HG03521 (cell line): ENCODE measurements at regions not wholly inside any gene's neighbourhood (a gene's known extent, or its start where the extent isn't known, plus 50 kb on each side); places are given as distances from the start of the nearest gene placed in this dataset.
A peak's percentile ranks its signal among the peaks of the same experiment; 100 is the strongest.
"Not testable (repeated sequence)": the region's sequence is repeated elsewhere in the genome, so short reads cannot be mapped to it uniquely, and the experiment has no call there.

Experiments used
- ATAC-seq: cut with Tn5 transposase; IDR thresholded peaks from one replicate; pipeline ENCODE4 v1.9.1; 2021; ENCODE audit warnings: mild to moderate bottlenecking, moderate library complexity; ENCODE audit not compliant: unreplicated experiment

GRCh38 chr7:49443515-49443914, 329.9 kb upstream of the VWC2 start:
- ATAC-seq: no peak

- no peak for ATAC-seq
Observed at GRCh38 chr7:49453486-49453885, 320.0 kb upstream of the VWC2 start.

- ATAC-seq: no peak
Observed at GRCh38 chr7:49479441-49479840, 294.0 kb upstream of the VWC2 start.

GRCh38 chr7:49479936-49480544, 293.4 kb upstream of the VWC2 start:
- no peak for ATAC-seq

- no peak for ATAC-seq
Observed at GRCh38 chr7:49481075-49481474, 292.4 kb upstream of the VWC2 start.

- no peak for ATAC-seq
Observed at GRCh38 chr7:49483142-49483541, 290.3 kb upstream of the VWC2 start.

GRCh38 chr7:49486974-49487829, 286.2 kb upstream of the VWC2 start:
- no peak for ATAC-seq

GRCh38 chr7:49487830-49488140, 285.7 kb upstream of the VWC2 start:
- ATAC-seq: no peak

GRCh38 chr7:49488573-49488972, 284.9 kb upstream of the VWC2 start:
- no peak for ATAC-seq

- ATAC-seq: no peak
Observed at GRCh38 chr7:49497471-49497870, 276.0 kb upstream of the VWC2 start.

- no peak for ATAC-seq
Observed at GRCh38 chr7:49500741-49501140, 272.7 kb upstream of the VWC2 start.

GRCh38 chr7:49507206-49507605, 266.2 kb upstream of the VWC2 start:
- not testable (repeated sequence) for ATAC-seq

- no peak for ATAC-seq
Observed at GRCh38 chr7:49513911-49514310, 259.5 kb upstream of the VWC2 start.

GRCh38 chr7:49520951-49521350, 252.5 kb upstream of the VWC2 start:
- ATAC-seq: no peak

GRCh38 chr7:49522111-49522510, 251.3 kb upstream of the VWC2 start:
- ATAC-seq: no peak

- ATAC-seq: no peak
Observed at GRCh38 chr7:49523870-49524269, 249.6 kb upstream of the VWC2 start.

- no peak for ATAC-seq
Observed at GRCh38 chr7:49527182-49527581, 246.3 kb upstream of the VWC2 start.

- ATAC-seq: no peak
Observed at GRCh38 chr7:49530481-49530880, 243.0 kb upstream of the VWC2 start.

GRCh38 chr7:49563693-49564378, 209.6 kb upstream of the VWC2 start:
- ATAC-seq: peak; percentile 16

- ATAC-seq: peak; percentile 92
Observed at GRCh38 chr7:49564379-49564714, 209.1 kb upstream of the VWC2 start.

GRCh38 chr7:49577576-49577975, 195.9 kb upstream of the VWC2 start:
- no peak for ATAC-seq

- ATAC-seq: no peak
Observed at GRCh38 chr7:49579408-49579807, 194.0 kb upstream of the VWC2 start.
